Heart left ventricle (tissue), 16 donors: ENCODE measurements at regions not wholly inside any gene's neighbourhood (a gene's known extent, or its start where the extent isn't known, plus 50 kb on each side); places are given as distances from the start of the nearest gene placed in this dataset.

Experiments
- ATAC-seq, 4 donors: fragments of 200-7000 bp; cut with Tn5 transposase; one replicate each; pipeline ENCODE4 v1.9.1; 2020 to 2022; ENCODE audit warnings: moderate library complexity in 4 of 4, mild to moderate bottlenecking in 3 of 4, moderate number of reproducible peaks in 1 of 4
- DNase-seq, 5 donors: peaks; one replicate each; pipeline ENCODE4 v3.0.0-alpha.2; 2020
- H3K27ac ChIP-seq, 12 donors: fragments of 200-600 bp; sonication (generic) in 4 of 12; one replicate each; pipeline versions ENCODE4 v1.5.0 to v1.8.0; 2016 to 2022; ENCODE audit warnings: mild to moderate bottlenecking in 2 of 12
- H3K27me3 ChIP-seq, 9 donors: fragments of 200-600 bp; sonication (generic) in 2 of 9; one replicate each; pipeline versions ENCODE4 v1.5.1 to v1.8.0; 2016 to 2022; ENCODE audit warnings: mild to moderate bottlenecking in 3 of 9
- H3K36me3 ChIP-seq, 9 donors: fragments of 200-600 bp; sonication (generic) in 2 of 9; one replicate each; pipeline versions ENCODE4 v1.5.0 to v1.8.0; 2018 to 2022; ENCODE audit warnings: mild to moderate bottlenecking in 2 of 9
- H3K4me1 ChIP-seq, 12 donors: fragments of 200-600 bp; sonication (generic) in 4 of 12; one replicate each; pipeline versions ENCODE4 v1.5.0 to v1.8.0; 2016 to 2022; ENCODE audit warnings: mild to moderate bottlenecking in 3 of 12
- H3K4me3 ChIP-seq, 12 donors: fragments of 200-600 bp; sonication (generic) in 4 of 12; one replicate each; pipeline versions ENCODE4 v1.5.0 to v1.8.0; 2017 to 2022; ENCODE audit warnings: mild to moderate bottlenecking in 9 of 12, moderate library complexity in 4 of 12
- H3K9me3 ChIP-seq, 12 donors: fragments of 200-600 bp; sonication (generic) in 4 of 12; one replicate each; pipeline versions ENCODE4 v1.5.0 to v1.8.0; 2016 to 2022; ENCODE audit warnings: mild to moderate bottlenecking in 1 of 12
- POLR2A ChIP-seq, 2 donors: fragments of 450-650 bp; IDR thresholded peaks; one replicate each; pipeline ENCODE4 v1.6.1; 2017; ENCODE audit warnings: antibody characterized with exemption in 2 of 2, mild to moderate bottlenecking in 2 of 2, moderate library complexity in 2 of 2
- WGBS, 4 donors: extraction: QIAGEN DNeasy Blood & Tissue Kit in 2 of 4; methylation state at CpG; one replicate each; pipeline versions ENCODE4 v1.1.5 to v1.1.7; 2013 to 2018; 5-methylcytosine and 5-hydroxymethylcytosine counted together
- intact Hi-C, 10 donors: fragments of 100-400 bp; cut with DNase I; formaldehyde crosslinking; loops; one replicate each; pipeline versions ENCODE4 v1.11.1 to v1.14.2; 2022
- TF ChIP-seq, protein P1 (sequence below), 12 donors: fragments of 200-600 bp; sonication (generic) in 4 of 12; IDR thresholded peaks; one replicate each; pipeline versions ENCODE4 v1.5.0 to v1.8.0; 2018 to 2022; ENCODE audit warnings: antibody characterized with exemption in 12 of 12, mild to moderate bottlenecking in 5 of 12
- donor health status: ischemic (EF 13 %, LVEDD 7.1; RV severe dilation, severe dysfunction).
- donor health status: healthy with polysubstance abuse.
- donor health status: DM: no; HTN: yes; CAD: no.
- donor health status: DM: no; HTN: no; CAD: no.
- donor health status: ischemic (EF 25% LVEDD 6.9; RV normal size, moderate dysfunction).
- donor health status: ischemic (EF 25% LVEDD 5.7; RV mildly dilated, moderate dysfunction).
- donor health status: healthy.
- donor health status: DM: yes; HTN: yes; CAD: no.
- donor health status: ischemic (EF 35%, LVEDD 5.7; RV mildly dilated, moderate dysfunction).
- donor health status: nonischemic (EF 11% LVEDD 7.7; RV severe dilation, severe dysfunction).
- donor health status: DM: yes; HTN: yes; CAD: no.
- donor health status: PGD.
- donor health status: ischemic (EF 29% LVEDD 5.4; RV normal size, mild dysfunction).
- donor health status: nonischemic (EF 23%, LVEDD 6.1; RV moderate dilation, normal function).

DNA sequence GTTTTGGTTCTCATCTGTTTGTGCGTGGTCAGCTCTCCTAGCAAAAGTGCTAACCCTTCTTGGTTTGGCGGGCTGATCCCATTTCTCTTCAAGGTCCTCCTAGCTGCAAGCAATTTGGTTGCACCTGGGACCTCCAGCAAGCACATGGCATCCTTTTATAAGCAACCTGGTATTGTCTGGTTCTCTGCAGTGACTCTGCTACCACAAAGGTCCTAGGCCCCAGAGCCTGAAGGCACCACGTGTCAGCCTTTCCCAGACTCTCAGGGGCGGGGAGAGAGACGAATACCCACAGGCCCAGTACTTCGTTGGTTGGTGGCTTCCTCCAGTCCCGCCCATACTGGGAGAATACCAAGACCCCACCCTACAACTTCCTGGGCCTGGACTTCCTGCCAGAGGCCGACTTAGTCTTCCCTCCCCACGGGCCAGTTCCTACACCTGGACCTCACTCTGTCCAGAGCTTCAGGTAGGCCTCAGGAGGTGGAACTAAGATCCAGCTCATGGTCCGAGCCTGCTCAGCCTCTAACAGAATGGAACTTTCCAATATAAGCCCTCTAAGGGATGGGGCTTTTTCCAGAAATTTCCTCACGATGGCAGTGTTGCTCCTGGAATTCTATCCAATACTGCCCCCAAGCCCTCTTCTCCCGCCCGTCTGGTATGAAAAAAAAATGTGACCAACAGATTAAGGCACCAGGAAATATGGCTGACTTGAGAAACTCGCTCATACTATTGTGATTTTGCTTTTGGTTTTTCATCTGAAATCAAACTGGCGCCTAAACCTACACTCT is 192.5 kb upstream of the STK26 start:
- ATAC-seq: peak; percentile 88 to 97 (median 96)
- 26 to 31% (median 31%) methylated on average over 12 to 15 of the region's 15 CpGs for WGBS, 4 donors
- intact Hi-C loops: no loop called here

DNA sequence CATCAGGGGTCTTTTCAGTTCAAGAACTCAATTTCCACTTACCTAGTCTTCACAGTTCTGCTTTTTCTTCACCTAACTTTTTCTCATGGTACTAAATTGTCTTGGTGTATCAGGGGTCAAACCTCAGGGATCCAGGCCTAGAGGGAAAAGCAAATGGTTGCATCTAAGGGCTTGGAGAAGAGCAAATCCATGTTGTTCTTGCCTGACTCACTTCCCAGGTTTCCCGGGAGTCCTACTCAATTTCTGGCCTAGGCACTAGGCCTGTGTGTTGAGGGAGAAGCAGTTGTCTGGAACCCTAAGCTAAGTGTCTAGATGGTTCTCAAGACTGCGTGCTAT is 191.9 kb upstream of the STK26 start:
- 67 to 76% (median 75%) methylated on average over 2 of the region's 2 CpGs for WGBS, 4 donors
- Histone ChIP-seq H3K27me3 (peaks cover 0 to 28% (median 0%) of the 10 kb centered on the region in 9 donors), H3K4me1 (peaks cover 0 to 15% (median 2%) of the 10 kb centered on the region in 12 donors), H3K27ac (peak overlapping the region; percentile 17 to 87 (median 72)), H3K36me3 (no peaks in the 10 kb centered on the region), H3K9me3 (no peaks in the 10 kb centered on the region), H3K4me3 (peak overlapping the region in 9 of 12 donors; percentile 19 to 51 (median 37))
- ATAC-seq: peak in 1 of 4 donors; percentile 12
- intact Hi-C loops: no loop called here
- TF ChIP-seq POLR2A (IDR thresholded peaks at IDR 0.05): no peak
- TF ChIP-seq, protein P1, sequence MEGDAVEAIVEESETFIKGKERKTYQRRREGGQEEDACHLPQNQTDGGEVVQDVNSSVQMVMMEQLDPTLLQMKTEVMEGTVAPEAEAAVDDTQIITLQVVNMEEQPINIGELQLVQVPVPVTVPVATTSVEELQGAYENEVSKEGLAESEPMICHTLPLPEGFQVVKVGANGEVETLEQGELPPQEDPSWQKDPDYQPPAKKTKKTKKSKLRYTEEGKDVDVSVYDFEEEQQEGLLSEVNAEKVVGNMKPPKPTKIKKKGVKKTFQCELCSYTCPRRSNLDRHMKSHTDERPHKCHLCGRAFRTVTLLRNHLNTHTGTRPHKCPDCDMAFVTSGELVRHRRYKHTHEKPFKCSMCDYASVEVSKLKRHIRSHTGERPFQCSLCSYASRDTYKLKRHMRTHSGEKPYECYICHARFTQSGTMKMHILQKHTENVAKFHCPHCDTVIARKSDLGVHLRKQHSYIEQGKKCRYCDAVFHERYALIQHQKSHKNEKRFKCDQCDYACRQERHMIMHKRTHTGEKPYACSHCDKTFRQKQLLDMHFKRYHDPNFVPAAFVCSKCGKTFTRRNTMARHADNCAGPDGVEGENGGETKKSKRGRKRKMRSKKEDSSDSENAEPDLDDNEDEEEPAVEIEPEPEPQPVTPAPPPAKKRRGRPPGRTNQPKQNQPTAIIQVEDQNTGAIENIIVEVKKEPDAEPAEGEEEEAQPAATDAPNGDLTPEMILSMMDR (IDR thresholded peaks at IDR 0.05): no peak
- no peak for DNase-seq

More for the DNA sequence above, 192.5 kb upstream of the STK26 start:
- Histone ChIP-seq H3K27ac (peak overlapping the region; percentile 17 to 87 (median 72)), H3K4me3 (peak overlapping the region in 10 of 12 donors; percentile 15 to 51 (median 36)), H3K27me3 (peaks cover 0 to 22% (median 0%) of the 10 kb centered on the region in 9 donors), H3K36me3 (no peaks in the 10 kb centered on the region), H3K4me1 (peaks cover 0 to 15% (median 2%) of the 10 kb centered on the region in 12 donors), H3K9me3 (no peaks in the 10 kb centered on the region)
- no peak for TF ChIP-seq POLR2A (IDR thresholded peaks at IDR 0.05)
- TF ChIP-seq, protein P1 (IDR thresholded peaks at IDR 0.05): peak; percentile 25 to 75 (median 54)
- DNase-seq: peak; percentile 64 to 79 (median 72)

DNA sequence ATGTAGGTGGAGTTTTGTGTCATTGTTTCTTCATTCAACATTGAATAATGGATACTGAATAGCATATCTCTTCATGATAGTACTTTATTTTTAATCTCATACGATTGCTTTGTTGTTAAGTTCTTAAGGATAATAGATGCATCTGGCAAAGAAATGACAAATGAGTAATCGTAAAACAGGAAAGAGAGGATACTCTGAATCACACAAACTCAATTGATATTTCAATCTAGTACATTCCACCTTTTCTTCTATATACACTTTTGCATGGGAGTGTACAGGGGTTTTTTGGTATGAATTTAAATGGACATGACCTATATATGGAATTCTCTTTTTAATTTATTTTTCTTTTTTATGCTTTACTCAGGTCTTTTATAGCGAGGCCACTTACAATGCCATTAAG is 186.9 kb upstream of the STK26 start:
- Histone ChIP-seq H3K4me3 (no peak overlapping the region), H3K36me3 (no peaks in the 10 kb centered on the region), H3K27me3 (peaks cover 0 to 45% (median 0%) of the 10 kb centered on the region in 9 donors), H3K27ac (no peak overlapping the region), H3K4me1 (peaks cover 0 to 5% (median 0%) of the 10 kb centered on the region in 12 donors), H3K9me3 (no peaks in the 10 kb centered on the region)
- DNase-seq (no peak), ATAC-seq (no peak)
- WGBS, 4 donors: 59 to 69% (median 65%) methylated on average over 3 of the region's 3 CpGs
- intact Hi-C loops: no loop called here
- TF ChIP-seq, protein P1 (IDR thresholded peaks at IDR 0.05): no peak
- TF ChIP-seq POLR2A (IDR thresholded peaks at IDR 0.05): no peak

DNA sequence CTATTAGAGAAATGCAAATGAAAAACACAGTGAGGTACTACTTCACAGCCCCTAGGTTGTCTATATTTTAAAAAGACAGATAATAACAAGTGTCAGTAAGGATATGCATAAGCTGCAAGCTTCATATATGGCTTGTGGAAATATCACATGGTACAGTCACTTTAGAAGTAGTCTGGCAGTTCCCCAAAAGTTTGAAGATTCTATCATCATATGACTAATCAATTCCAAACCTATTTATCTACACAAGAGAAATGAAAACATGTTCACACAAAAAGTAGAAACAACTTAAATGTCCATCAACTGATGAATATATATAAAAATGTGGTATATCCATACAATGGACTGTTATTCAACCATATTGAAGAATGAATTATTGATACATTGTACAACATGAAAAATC is 185.8 kb upstream of the STK26 start:
- Histone ChIP-seq H3K4me3 (no peak overlapping the region), H3K36me3 (no peaks in the 10 kb centered on the region), H3K27ac (no peak overlapping the region), H3K9me3 (no peaks in the 10 kb centered on the region), H3K4me1 (peaks cover 0 to 6% (median 0%) of the 10 kb centered on the region in 12 donors), H3K27me3 (peaks cover 0 to 53% (median 0%) of the 10 kb centered on the region in 9 donors)
- ATAC-seq (no peak), DNase-seq (no peak)
- intact Hi-C loops: no loop called here
- TF ChIP-seq, protein P1 (IDR thresholded peaks at IDR 0.05): no peak
- no peak for TF ChIP-seq POLR2A (IDR thresholded peaks at IDR 0.05)
